Neural progenitor cell (in vitro differentiated cells): ENCODE measurements at regions not wholly inside any gene's neighbourhood (a gene's known extent, or its start where the extent isn't known, plus 50 kb on each side); places are given as distances from the start of the nearest gene placed in this dataset.
"Not testable (repeated sequence)": the region's sequence is repeated elsewhere in the genome, so short reads cannot be mapped to it uniquely, and the experiment has no call there.

Source experiments
- CTCF ChIP-seq: fragments of 200-600 bp; sonication (generic); IDR thresholded peaks from 2 replicates; pipeline ENCODE4 v1.5.1; 2017; ENCODE audit warnings: antibody characterized with exemption, mild to moderate bottlenecking
- EZH2 ChIP-seq: fragments of 200-600 bp; sonication (generic); IDR thresholded peaks from 2 replicates; pipeline ENCODE4 v1.6.1; 2017; ENCODE audit warnings: antibody characterized with exemption, mild to moderate bottlenecking, moderate library complexity

- TF ChIP-seq CTCF, EZH2: not testable (repeated sequence)
Observed at GRCh38 chr3:163361357-163361878, 1716.9 kb downstream of the SI start.
